IMR-90 (cell line): ENCODE measurements at regions not wholly inside any gene's neighbourhood (a gene's known extent, or its start where the extent isn't known, plus 50 kb on each side); places are given as distances from the start of the nearest gene placed in this dataset.

Source experiments
- ATAC-seq: fragments of 200-7000 bp; cut with Tn5 transposase; 2 replicates; pipeline ENCODE4 v1.9.1; 2020; ENCODE audit warnings: low read depth, mild to moderate bottlenecking, moderate library complexity
- BruUV-seq: library from RNA; stranded (reverse); fragments of 400-500 nt; replicated peaks from 2 replicates; lab custom pipeline; 2021; lab: Mats Ljungman, UMichigan
- CTCF ChIA-PET: fragments of 300-600 bp; formaldehyde crosslinking; extraction: SDS; loops from one replicate; lab custom pipeline; 2021; ENCODE audit warnings: antibody characterized with exemption; lab: Yijun Ruan, JAX
- POLR2A ChIA-PET: fragments of 300-600 bp; sonication (Branson Sonifier 250); formaldehyde crosslinking; loops from one replicate; lab custom pipeline; 2022; ENCODE audit warnings: antibody characterized with exemption; ENCODE audit not compliant: unreplicated experiment; lab: Charles Lee
- DNase-seq: peaks from one replicate; pipeline ENCODE4 v3.0.0; 2013
- H2AFZ ChIP-seq: replicated peaks from 2 replicates; pipeline ENCODE3; 2013; ENCODE audit warnings: low read length, mild to moderate bottlenecking; ENCODE audit not compliant: poor library complexity
- H2AK5ac ChIP-seq: 2 replicates; pipeline ENCODE4 v1.6.1; 2013; ENCODE audit warnings: low read depth, low read length, inconsistent platforms
- H2AK9ac ChIP-seq: replicated peaks from 2 replicates; pipeline ENCODE3; 2013; ENCODE audit warnings: mild to moderate bottlenecking, low read depth, low read length, moderate library complexity; ENCODE audit not compliant: poor library complexity
- H2BK120ac ChIP-seq: 2 replicates; pipeline ENCODE4 v1.6.1; 2013; ENCODE audit warnings: low read depth, low read length, inconsistent platforms
- H2BK15ac ChIP-seq: 3 replicates; pipeline ENCODE4 v1.6.1; 2013; ENCODE audit warnings: low read depth, low read length, inconsistent platforms
- H2BK20ac ChIP-seq: 2 replicates; pipeline ENCODE4 v1.6.1; 2013; ENCODE audit warnings: low read depth, mild to moderate bottlenecking, inconsistent platforms, low read length, moderate library complexity
- H2BK5ac ChIP-seq: 2 replicates; pipeline ENCODE4 v1.6.1; 2013; ENCODE audit warnings: mild to moderate bottlenecking, low read depth, low read length, inconsistent platforms; ENCODE audit not compliant: poor library complexity, severe bottlenecking
- H3K14ac ChIP-seq: replicated peaks from 2 replicates; pipeline ENCODE4 v1.6.1; 2013; ENCODE audit warnings: low read depth, low read length, inconsistent platforms
- H3K18ac ChIP-seq: 2 replicates; pipeline ENCODE4 v1.6.1; 2013; ENCODE audit warnings: low read depth, low read length, control low read depth
- H3K23ac ChIP-seq: 2 replicates; pipeline ENCODE4 v1.6.1; 2013; ENCODE audit warnings: low read depth, low read length, inconsistent platforms
- H3K27ac ChIP-seq: 2 replicates; pipeline ENCODE4 v1.5.1; 2013; ENCODE audit warnings: mild to moderate bottlenecking, control low read depth, low read length; ENCODE audit not compliant: insufficient read depth
- H3K27me3 ChIP-seq: 2 replicates; pipeline ENCODE4 v1.6.1; 2013; ENCODE audit warnings: low read length; ENCODE audit not compliant: control insufficient read depth, insufficient read depth
- H3K36me3 ChIP-seq: 2 replicates; pipeline ENCODE4 v1.6.1; 2013; ENCODE audit warnings: low read length, mixed read lengths; ENCODE audit not compliant: control insufficient read depth, insufficient read depth
- H3K4ac ChIP-seq: 2 replicates; pipeline ENCODE4 v1.6.1; 2013; ENCODE audit warnings: low read depth, low read length, inconsistent platforms
- H3K4me1 ChIP-seq: 2 replicates; pipeline ENCODE4 v1.6.1; 2013; ENCODE audit warnings: low read length, mixed read lengths; ENCODE audit not compliant: control insufficient read depth, insufficient read depth
- H3K4me2 ChIP-seq: 2 replicates; pipeline ENCODE4 v1.6.1; 2013; ENCODE audit warnings: low read depth, mild to moderate bottlenecking, control low read depth, low read length, moderate library complexity
- H3K4me3 ChIP-seq: 2 replicates; pipeline ENCODE4 v1.5.1; 2013; ENCODE audit warnings: low read depth, mild to moderate bottlenecking, control low read depth, low read length, moderate library complexity; ENCODE audit not compliant: insufficient read depth
- H3K56ac ChIP-seq: 2 replicates; pipeline ENCODE4 v1.6.1; 2013; ENCODE audit warnings: low read length, inconsistent platforms; ENCODE audit not compliant: insufficient read depth; ENCODE audit errors: extremely low read depth
- H3K79me1 ChIP-seq, 2 experiments: 2 replicates each; pipeline ENCODE4 v1.6.1; 2013; ENCODE audit warnings: low read length in 2 of 2, inconsistent platforms in 1 of 2, low read depth in 1 of 2
- H3K9ac ChIP-seq: 2 replicates; pipeline ENCODE4 v1.6.1; 2013; ENCODE audit warnings: low read depth, low read length, control low read depth
- H3K9me1 ChIP-seq: 2 replicates; pipeline ENCODE4 v1.6.1; 2013; ENCODE audit warnings: low read length, inconsistent platforms; ENCODE audit not compliant: insufficient read depth
- H3K9me3 ChIP-seq: 2 replicates; pipeline ENCODE4 v1.6.1; 2013; ENCODE audit warnings: low read length; ENCODE audit not compliant: control insufficient read depth, insufficient read depth
- H4K20me1 ChIP-seq: 2 replicates; pipeline ENCODE4 v1.6.1; 2013; ENCODE audit warnings: low read length, inconsistent platforms; ENCODE audit not compliant: insufficient read depth
- H4K5ac ChIP-seq: 2 replicates; pipeline ENCODE4 v1.6.1; 2013; ENCODE audit warnings: mild to moderate bottlenecking, low read depth, low read length, control low read depth
- H4K8ac ChIP-seq, 2 experiments: 2 replicates each; pipeline ENCODE4 v1.6.1; 2013; ENCODE audit warnings: low read depth in 2 of 2, low read length in 2 of 2, control low read depth in 1 of 2, inconsistent platforms in 1 of 2
- H4K91ac ChIP-seq: 2 replicates; pipeline ENCODE4 v1.6.1; 2013; ENCODE audit warnings: low read depth, low read length, inconsistent platforms; ENCODE audit not compliant: insufficient read depth
- CHD1 ChIP-seq: IDR thresholded peaks from 2 replicates; pipeline ENCODE4 v1.6.1; 2012; ENCODE audit warnings: low read depth, low read length, improper control_type of control experiment
- RAD21 ChIP-seq: IDR thresholded peaks from 2 replicates; pipeline ENCODE4 v1.6.1; 2012; ENCODE audit warnings: low read length, improper control_type of control experiment
- WGBS, 2 experiments: methylation state at CpG; one replicate each; pipeline versions ENCODE4 v1.1.5 to v1.1.7; 2013; ENCODE audit warnings: missing lambda C conversion rate in 2 of 2; ENCODE audit not compliant: insufficient read length in 1 of 2; ENCODE audit errors: extremely low coverage in 2 of 2; 5-methylcytosine and 5-hydroxymethylcytosine counted together
- dilution Hi-C: fragments of 300-500 bp; cut with HindIII; formaldehyde crosslinking; loops from one replicate; pipeline ENCODE4 v1.14.3; 2018; ENCODE audit warnings: low sequenced_read_pairs; ENCODE audit not compliant: unreplicated experiment
- in situ Hi-C: fragments of 300-500 bp; cut with MboI; formaldehyde crosslinking; loops from 3 replicates; pipeline ENCODE4 v1.14.3; 2019; ENCODE audit warnings: low sequenced_read_pairs, inconsistent platforms, mixed read lengths
- intact Hi-C: fragments of 100-400 bp; cut with micrococcal nuclease; formaldehyde crosslinking; loops from 2 replicates; pipeline ENCODE4 v1.10.0; 2022
- TF ChIP-seq, protein P1 (sequence below): fragments of 150-350 bp; IDR thresholded peaks from 2 replicates; pipeline ENCODE4 v1.6.1; 2017; ENCODE audit warnings: mild to moderate bottlenecking, antibody characterized with exemption, low read length, low read depth

DNA sequence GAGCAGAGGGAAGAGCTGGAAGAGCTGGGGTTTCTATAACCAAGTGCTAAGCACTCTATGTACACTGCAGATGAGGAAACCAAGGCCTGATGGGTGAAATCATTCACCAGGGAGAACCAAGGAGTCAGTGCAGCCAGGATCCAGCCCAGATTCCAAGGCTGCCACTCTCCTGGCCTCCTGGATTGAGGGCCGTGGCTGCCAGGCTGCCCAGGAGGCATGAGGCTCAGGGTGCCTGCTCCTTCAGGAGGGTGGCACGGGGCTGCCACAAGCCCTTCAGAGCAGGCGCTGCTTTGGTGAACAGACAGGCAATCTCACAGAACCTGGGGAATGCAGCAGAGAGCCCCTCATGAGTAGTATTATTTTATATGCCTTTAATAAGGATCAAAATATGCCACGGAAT is 293.7 kb upstream of the HDAC4 start:
- no peak overlapping the region for H2AK9ac ChIP-seq
- no peak overlapping the region for H3K18ac ChIP-seq
- DNase-seq (no peak), ATAC-seq (no peak)
- POLR2A ChIA-PET = no interaction called here
- dilution Hi-C loops (no loop called here), in situ Hi-C loops (no loop called here), intact Hi-C loops (no loop called here)
- no peaks in the 10 kb centered on the region for H3K9me1 ChIP-seq
- 20% methylated on average over 2 of the region's 4 CpGs; no CpG with 5 or more reads in 1 of the 2 experiments for WGBS, 2 experiments
- no peak overlapping the region for H2AK5ac ChIP-seq
- no peak overlapping the region for H2BK15ac ChIP-seq
- CTCF ChIA-PET = no interaction called here
- no peak overlapping the region for H2BK20ac ChIP-seq
- no peak overlapping the region for H2AFZ ChIP-seq
- H3K14ac ChIP-seq = no peak overlapping the region
- H3K23ac ChIP-seq = no peak overlapping the region
- TF ChIP-seq RAD21 (no peak), CHD1 (no peak)
- TF ChIP-seq, protein P1, sequence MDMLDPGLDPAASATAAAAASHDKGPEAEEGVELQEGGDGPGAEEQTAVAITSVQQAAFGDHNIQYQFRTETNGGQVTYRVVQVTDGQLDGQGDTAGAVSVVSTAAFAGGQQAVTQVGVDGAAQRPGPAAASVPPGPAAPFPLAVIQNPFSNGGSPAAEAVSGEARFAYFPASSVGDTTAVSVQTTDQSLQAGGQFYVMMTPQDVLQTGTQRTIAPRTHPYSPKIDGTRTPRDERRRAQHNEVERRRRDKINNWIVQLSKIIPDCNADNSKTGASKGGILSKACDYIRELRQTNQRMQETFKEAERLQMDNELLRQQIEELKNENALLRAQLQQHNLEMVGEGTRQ = no peak
- BruUV-seq = no TSS peak
- H2BK5ac ChIP-seq = no peak overlapping the region
- H3K4ac ChIP-seq = no peak overlapping the region
- no peak overlapping the region for H4K5ac ChIP-seq
- no peak overlapping the region for H4K91ac ChIP-seq
- H3K27me3 ChIP-seq = no peaks in the 10 kb centered on the region
- no peak overlapping the region for H3K4me2 ChIP-seq
- no peak overlapping the region for H3K9ac ChIP-seq
- peaks cover 17% of the 10 kb centered on the region for H3K9me3 ChIP-seq
- no peak overlapping the region for H2BK120ac ChIP-seq
- H3K4me3 ChIP-seq = no peak overlapping the region
- H4K8ac ChIP-seq = no peak overlapping the region
- H3K4me1 ChIP-seq = no peaks in the 10 kb centered on the region
- no peak overlapping the region for H3K27ac ChIP-seq
- no peaks in the 10 kb centered on the region for H3K36me3 ChIP-seq
- no peak overlapping the region for H3K56ac ChIP-seq
- no peaks in the 10 kb centered on the region for H3K79me1 ChIP-seq
- H4K20me1 ChIP-seq = no peaks in the 10 kb centered on the region
